GM23338 (cell line): ENCODE measurements at regions not wholly inside any gene's neighbourhood (a gene's known extent, or its start where the extent isn't known, plus 50 kb on each side); places are given as distances from the start of the nearest gene placed in this dataset.

ENCODE experiments used
- CTCF ChIP-seq, 2 experiments: fragments of 200-600 bp in 1 of 2; sonication (generic) in 1 of 2; conservative IDR thresholded peaks; 2 replicates each; pipeline versions ENCODE4 v1.5.1 to v1.6.1; 2016 to 2017; ENCODE audit warnings: antibody characterized with exemption in 2 of 2, low read depth in 2 of 2, mild to moderate bottlenecking in 2 of 2, moderate library complexity in 1 of 2
- REST ChIP-seq: IDR thresholded peaks from one replicate; pipeline ENCODE4 v1.6.1; 2018; ENCODE audit warnings: antibody characterized with exemption; ENCODE audit not compliant: unreplicated experiment

GRCh38 chr3:22117091-22117490 is 366.1 kb upstream of the ZNF385D start:
- TF ChIP-seq REST (no peak), CTCF (conservative IDR thresholded peaks at IDR 0.05; ENCODE audit: low read depth in 2 of 2) (no peak)
